GM13977 (cell line): ENCODE measurements at regions not wholly inside any gene's neighbourhood (a gene's known extent, or its start where the extent isn't known, plus 50 kb on each side); places are given as distances from the start of the nearest gene placed in this dataset.

ENCODE experiments used
- DNase-seq: peaks from one replicate; pipeline ENCODE4 v3.0.0; 2012; ENCODE audit warnings: low spot score
- in situ Hi-C: fragments of 300-500 bp; cut with MboI; formaldehyde crosslinking; loops from one replicate; pipeline ENCODE4 v1.12.0; 2022; ENCODE audit warnings: low sequenced_read_pairs, low pct_unique_long_range_greater_than_20kb, mixed read lengths, inconsistent platforms; ENCODE audit not compliant: unreplicated experiment
- TF ChIP-seq, protein P1 (sequence below): IDR thresholded peaks from 2 replicates; pipeline ENCODE4 v1.5.1; 2012; ENCODE audit warnings: mild to moderate bottlenecking, control low read depth; ENCODE audit not compliant: insufficient read depth; ENCODE audit errors: extremely low read depth, missing control alignments

DNA sequence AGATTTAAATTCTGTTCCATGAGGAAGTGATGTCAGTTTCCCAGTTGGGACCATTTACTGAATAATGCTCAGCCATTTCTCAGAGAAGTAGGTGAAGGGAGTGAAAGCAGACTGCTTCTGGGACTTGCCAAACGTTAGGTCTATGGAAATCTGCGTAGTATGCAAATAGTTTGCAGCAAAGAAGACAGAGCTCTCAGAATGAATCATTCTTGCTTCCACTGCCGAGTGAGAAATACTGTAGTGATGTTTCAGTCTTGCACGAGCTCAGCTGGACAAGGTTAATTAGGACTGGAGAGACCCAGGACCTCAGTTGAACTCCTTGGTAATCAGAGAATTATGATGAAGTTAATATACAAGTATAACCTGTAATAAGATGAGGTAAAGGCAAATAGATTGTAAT lies 317.7 kb upstream of the DAB1 start:
- DNase-seq: peak; percentile 43
- TF ChIP-seq, protein P1, sequence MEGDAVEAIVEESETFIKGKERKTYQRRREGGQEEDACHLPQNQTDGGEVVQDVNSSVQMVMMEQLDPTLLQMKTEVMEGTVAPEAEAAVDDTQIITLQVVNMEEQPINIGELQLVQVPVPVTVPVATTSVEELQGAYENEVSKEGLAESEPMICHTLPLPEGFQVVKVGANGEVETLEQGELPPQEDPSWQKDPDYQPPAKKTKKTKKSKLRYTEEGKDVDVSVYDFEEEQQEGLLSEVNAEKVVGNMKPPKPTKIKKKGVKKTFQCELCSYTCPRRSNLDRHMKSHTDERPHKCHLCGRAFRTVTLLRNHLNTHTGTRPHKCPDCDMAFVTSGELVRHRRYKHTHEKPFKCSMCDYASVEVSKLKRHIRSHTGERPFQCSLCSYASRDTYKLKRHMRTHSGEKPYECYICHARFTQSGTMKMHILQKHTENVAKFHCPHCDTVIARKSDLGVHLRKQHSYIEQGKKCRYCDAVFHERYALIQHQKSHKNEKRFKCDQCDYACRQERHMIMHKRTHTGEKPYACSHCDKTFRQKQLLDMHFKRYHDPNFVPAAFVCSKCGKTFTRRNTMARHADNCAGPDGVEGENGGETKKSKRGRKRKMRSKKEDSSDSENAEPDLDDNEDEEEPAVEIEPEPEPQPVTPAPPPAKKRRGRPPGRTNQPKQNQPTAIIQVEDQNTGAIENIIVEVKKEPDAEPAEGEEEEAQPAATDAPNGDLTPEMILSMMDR: no peak
- in situ Hi-C loops: no loop called here

DNA sequence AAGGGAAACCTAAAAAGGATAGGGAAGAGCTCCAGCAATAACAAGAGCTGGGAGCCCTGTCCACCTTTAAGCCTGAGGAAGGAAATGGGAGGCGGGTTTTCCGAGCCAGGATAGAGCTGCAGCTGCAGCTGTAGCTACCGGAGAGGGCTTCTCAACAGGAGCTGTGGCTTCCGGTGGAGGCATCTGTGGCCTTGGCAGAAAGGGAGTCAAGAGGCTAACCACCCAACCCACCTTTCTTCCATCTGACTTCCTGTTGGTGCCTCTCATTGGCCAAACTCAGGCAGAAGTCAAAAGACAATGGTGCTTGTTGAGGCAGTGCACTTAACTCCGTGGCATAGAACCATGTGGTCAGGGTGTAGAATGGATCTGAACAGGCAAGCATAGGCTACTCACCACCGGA lies 313.1 kb upstream of the DAB1 start:
- no peak for DNase-seq
- in situ Hi-C loops: no loop called here
- TF ChIP-seq, protein P1: no peak

DNA sequence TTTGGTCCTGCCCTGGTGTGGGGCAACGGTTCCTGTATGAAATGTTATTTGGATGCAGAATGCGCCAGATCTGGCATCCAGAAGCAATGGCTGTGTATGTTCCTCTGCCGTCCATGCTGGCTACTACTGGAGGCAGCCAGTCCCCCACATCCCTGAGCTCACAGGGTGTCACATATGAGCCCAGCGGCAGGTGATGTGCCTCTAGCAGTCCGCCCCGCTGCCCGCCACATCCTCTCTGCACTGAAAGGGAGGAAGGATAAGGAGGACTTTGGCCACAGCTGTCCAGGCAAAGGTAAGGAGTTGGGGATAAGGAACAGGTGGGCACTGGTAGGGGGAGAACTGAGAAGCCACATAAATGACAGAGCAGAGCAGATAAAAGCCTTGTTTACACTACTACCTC lies 305.3 kb upstream of the DAB1 start:
- in situ Hi-C loops: no loop called here
- TF ChIP-seq, protein P1: no peak
- DNase-seq: no peak

DNA sequence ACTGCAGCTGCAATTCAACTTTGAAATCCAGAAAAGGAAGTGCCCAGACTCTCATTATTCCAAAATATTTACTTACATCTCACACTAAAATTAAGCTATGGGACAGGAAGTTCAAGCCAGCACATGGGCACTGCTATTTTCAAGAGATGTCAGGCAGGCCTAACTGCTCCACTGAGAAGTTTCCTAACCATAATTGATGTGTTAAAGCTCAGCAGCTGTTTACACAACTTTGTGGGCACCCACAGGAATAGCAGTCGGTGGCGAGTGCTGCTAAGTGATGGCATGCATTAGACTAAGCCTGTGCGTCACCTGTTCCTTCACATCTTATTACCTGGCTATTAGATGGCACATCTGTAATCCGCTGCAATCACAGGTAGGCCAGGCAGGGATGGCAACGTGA lies 303.3 kb upstream of the DAB1 start:
- in situ Hi-C loops: no loop called here
- TF ChIP-seq, protein P1: no peak
- no peak for DNase-seq

DNA sequence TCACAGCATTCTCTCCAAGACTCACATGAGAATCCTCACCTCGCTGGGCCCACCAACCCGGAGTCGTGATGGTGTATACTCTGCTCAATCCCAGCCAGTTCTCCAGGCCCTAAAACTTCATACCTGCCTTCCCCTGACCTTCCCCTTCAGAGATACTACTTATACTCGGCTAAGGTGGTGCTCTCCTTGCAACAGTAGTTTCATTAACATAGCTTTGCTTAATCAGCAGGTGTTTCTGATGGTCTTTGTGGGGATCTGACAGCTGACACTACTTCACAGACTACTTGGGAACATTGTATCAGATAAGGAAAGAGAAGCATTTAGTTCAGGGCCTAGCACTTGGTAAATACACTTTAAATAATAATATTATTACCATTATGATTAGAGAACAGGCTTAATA lies 301.5 kb upstream of the DAB1 start:
- TF ChIP-seq, protein P1: no peak
- in situ Hi-C loops: no loop called here

DNA sequence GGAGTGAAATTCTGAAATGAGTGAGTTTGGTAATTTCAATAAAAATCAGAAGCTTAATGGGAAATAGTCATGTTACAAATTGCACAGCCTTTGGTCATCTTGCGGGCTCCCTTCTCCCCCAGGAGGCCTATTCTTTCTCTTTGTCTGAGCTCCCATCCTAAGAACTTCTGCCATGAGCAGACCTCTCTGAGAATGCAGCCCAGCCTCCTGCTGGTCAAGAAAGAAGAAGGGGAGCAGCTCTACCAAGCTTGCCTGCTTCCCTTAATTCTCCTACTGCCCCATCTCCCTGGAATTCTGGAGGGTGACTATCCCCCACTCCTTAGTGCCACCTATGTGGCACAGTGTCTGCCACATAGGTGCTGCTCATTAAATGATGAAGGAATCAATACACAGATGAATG lies 300.7 kb upstream of the DAB1 start:
- in situ Hi-C loops: no loop called here
- TF ChIP-seq, protein P1: no peak

More for the DNA sequence above, 301.5 kb upstream of the DAB1 start:
- no peak for DNase-seq

More for the DNA sequence above, 300.7 kb upstream of the DAB1 start:
- DNase-seq: no peak
